HEK293T (cell line): ENCODE measurements at regions not wholly inside any gene's neighbourhood (a gene's known extent, or its start where the extent isn't known, plus 50 kb on each side); places are given as distances from the start of the nearest gene placed in this dataset.

Experiments used
- CTCF ChIA-PET: fragments of 350-600 bp; formaldehyde crosslinking; extraction: SDS; loops from one replicate; lab custom pipeline; 2021; ENCODE audit warnings: antibody characterized with exemption, inconsistent platforms; lab: Yijun Ruan, JAX
- POLR2A ChIA-PET: fragments of 350-600 bp; formaldehyde crosslinking; extraction: SDS; loops from one replicate; lab custom pipeline; 2020; ENCODE audit warnings: antibody characterized with exemption, inconsistent platforms; lab: Yijun Ruan, JAX
- DNase-seq: peaks from one replicate; pipeline ENCODE4 v3.0.0; 2012; ENCODE audit warnings: mixed read lengths; ENCODE audit errors: extremely low spot score
- ARNT ChIP-seq: fragments of 450-650 bp; IDR thresholded peaks from 2 replicates; pipeline ENCODE4 v1.6.1; 2017; ENCODE audit warnings: mild to moderate bottlenecking
- BHLHE40 ChIP-seq: fragments of 450-650 bp; IDR thresholded peaks from 2 replicates; pipeline ENCODE4 v1.6.1; 2016; ENCODE audit warnings: mild to moderate bottlenecking, moderate library complexity, borderline replicate concordance
- CTBP1 ChIP-seq: fragments of 450-650 bp; IDR thresholded peaks from 2 replicates; pipeline ENCODE4 v1.6.1; 2016; ENCODE audit warnings: borderline replicate concordance
- ELF4 ChIP-seq: fragments of 450-650 bp; IDR thresholded peaks from 2 replicates; pipeline ENCODE4 v1.6.1; 2017; ENCODE audit warnings: antibody characterized with exemption
- FOXA1 ChIP-seq: fragments of 450-650 bp; IDR thresholded peaks from 2 replicates; pipeline ENCODE4 v1.6.1; 2016; ENCODE audit warnings: mild to moderate bottlenecking
- FOXK2 ChIP-seq: fragments of 450-650 bp; IDR thresholded peaks from 2 replicates; pipeline ENCODE4 v1.6.1; 2016; ENCODE audit warnings: mild to moderate bottlenecking
- FOXM1 ChIP-seq: fragments of 450-650 bp; IDR thresholded peaks from 2 replicates; pipeline ENCODE4 v1.6.1; 2017; ENCODE audit warnings: mild to moderate bottlenecking, borderline replicate concordance
- HDGF ChIP-seq: fragments of 450-650 bp; IDR thresholded peaks from 2 replicates; pipeline ENCODE4 v1.6.1; 2017; ENCODE audit warnings: antibody characterized with exemption, borderline replicate concordance
- L3MBTL2 ChIP-seq: fragments of 450-650 bp; conservative IDR thresholded peaks from 2 replicates; pipeline ENCODE4 v1.6.1; 2016; ENCODE audit warnings: mild to moderate bottlenecking
- LEF1 ChIP-seq: fragments of 450-650 bp; IDR thresholded peaks from 2 replicates; pipeline ENCODE4 v1.6.1; 2017; ENCODE audit warnings: mild to moderate bottlenecking, borderline replicate concordance
- NFRKB ChIP-seq: fragments of 450-650 bp; IDR thresholded peaks from 2 replicates; pipeline ENCODE4 v1.6.1; 2016; ENCODE audit warnings: mild to moderate bottlenecking, moderate library complexity
- PKNOX1 ChIP-seq: fragments of 450-650 bp; IDR thresholded peaks from 2 replicates; pipeline ENCODE4 v1.6.1; 2016
- SP1 ChIP-seq: fragments of 450-650 bp; IDR thresholded peaks from 2 replicates; pipeline ENCODE4 v1.6.1; 2017
- SUZ12 ChIP-seq: fragments of 450-650 bp; IDR thresholded peaks from 2 replicates; pipeline ENCODE4 v1.6.1; 2016; ENCODE audit warnings: mild to moderate bottlenecking
- TARDBP ChIP-seq: fragments of 450-650 bp; IDR thresholded peaks from 2 replicates; pipeline ENCODE4 v1.6.1; 2016
- ZNF384 ChIP-seq: fragments of 450-650 bp; IDR thresholded peaks from 2 replicates; pipeline ENCODE4 v1.6.1; 2016

GRCh38 chr14:58777541-58777979 is 139.8 kb downstream of the DACT1 start:
- peak; percentile 40 for DNase-seq
- TF ChIP-seq ARNT (no peak), PKNOX1 (peak; percentile 92)
- POLR2A ChIA-PET, result no interaction called here
- CTCF ChIA-PET, result no interaction called here

GRCh38 chr14:58778202-58778601 is 140.4 kb downstream of the DACT1 start:
- ChIA-PET CTCF (no interaction called here), POLR2A (no interaction called here)
- TF ChIP-seq NFRKB (no peak), ARNT (no peak), TARDBP (no peak), LEF1 (no peak), CTBP1 (no peak), FOXM1 (no peak), FOXK2 (no peak), ZNF384 (no peak), BHLHE40 (no peak), FOXA1 (no peak)
- no peak for DNase-seq

GRCh38 chr14:58779376-58779775 is 141.6 kb downstream of the DACT1 start:
- no peak for DNase-seq
- TF ChIP-seq TARDBP, result no peak
- TF ChIP-seq PKNOX1, result no peak
- TF ChIP-seq HDGF, result no peak
- TF ChIP-seq LEF1, result no peak
- TF ChIP-seq FOXK2, result no peak
- no peak for TF ChIP-seq ZNF384
- TF ChIP-seq BHLHE40, result no peak
- TF ChIP-seq NFRKB, result no peak
- TF ChIP-seq SUZ12, result no peak
- TF ChIP-seq CTBP1, result no peak
- TF ChIP-seq ARNT, result no peak
- no peak for TF ChIP-seq FOXM1
- no peak for TF ChIP-seq SP1
- no peak for TF ChIP-seq FOXA1
- no peak for TF ChIP-seq ELF4
- TF ChIP-seq L3MBTL2, result no peak
- CTCF ChIA-PET, result no interaction called here
- POLR2A ChIA-PET, result no interaction called here

- ChIA-PET CTCF (no interaction called here), POLR2A (no interaction called here)
- no peak for DNase-seq
- TF ChIP-seq SP1, result no peak
- no peak for TF ChIP-seq ELF4
- TF ChIP-seq FOXM1, result no peak
- no peak for TF ChIP-seq ARNT
- TF ChIP-seq BHLHE40, result no peak
- TF ChIP-seq TARDBP, result no peak
- no peak for TF ChIP-seq L3MBTL2
- no peak for TF ChIP-seq SUZ12
- no peak for TF ChIP-seq HDGF
- TF ChIP-seq NFRKB, result no peak
- no peak for TF ChIP-seq FOXK2
- no peak for TF ChIP-seq LEF1
Observed at GRCh38 chr14:58780185-58780584, 142.4 kb downstream of the DACT1 start.

GRCh38 chr14:58780605-58781004 is 142.8 kb downstream of the DACT1 start:
- CTCF ChIA-PET, result no interaction called here
- no peak for DNase-seq
- POLR2A ChIA-PET, result interaction anchor here (1.0 kb wide), 1 partner anchor 36 kb away, joined by 3 read pairs; no protein-coding TSS in a partner anchor
- TF ChIP-seq NFRKB, result no peak
- no peak for TF ChIP-seq L3MBTL2
- no peak for TF ChIP-seq SP1

- CTCF ChIA-PET, result interaction anchor here (1.0 to 1.4 kb wide), 2 partner anchors 10 to 141 kb away, joined by 3 to 5 read pairs; no protein-coding TSS in a partner anchor
- TF ChIP-seq HDGF (no peak), L3MBTL2 (no peak), LEF1 (no peak), SP1 (no peak), ELF4 (no peak), ARNT (no peak), BHLHE40 (no peak)
- DNase-seq, result no peak
- POLR2A ChIA-PET, result no interaction called here
Observed at GRCh38 chr14:58782011-58782410, 144.2 kb downstream of the DACT1 start.

GRCh38 chr14:58783792-58784511 is 146.2 kb downstream of the DACT1 start:
- ChIA-PET POLR2A (interaction anchor here (0.7 kb wide), 2 partner anchors 8 to 46 kb away, joined by 3 read pairs; no protein-coding TSS in a partner anchor), CTCF (no interaction called here)
- no peak for TF ChIP-seq SUZ12
- no peak for TF ChIP-seq HDGF
- TF ChIP-seq FOXM1, result no peak
- TF ChIP-seq ZNF384, result no peak
- no peak for TF ChIP-seq FOXK2
- no peak for TF ChIP-seq LEF1
- TF ChIP-seq SP1, result no peak

More at GRCh38 chr14:58783792-58784511, 146.2 kb downstream of the DACT1 start:
- no peak for DNase-seq
